Endothelial cell of umbilical vein (primary cell): ENCODE measurements at regions not wholly inside any gene's neighbourhood (a gene's known extent, or its start where the extent isn't known, plus 50 kb on each side); places are given as distances from the start of the nearest gene placed in this dataset.

Experiments used
- CTCF ChIP-seq, 2 donors: IDR thresholded peaks; 1 replicate in 1 of 2; 2 replicates in 1 of 2; pipeline ENCODE4 v1.5.1; 2011; ENCODE audit warnings: low read length in 2 of 2, mild to moderate bottlenecking in 2 of 2, moderate library complexity in 2 of 2, control low read depth in 1 of 2, inconsistent platforms in 1 of 2, low read depth in 1 of 2; ENCODE audit not compliant: insufficient read depth in 1 of 2; ENCODE audit errors: extremely low read depth in 1 of 2
- POLR2AphosphoS5 ChIP-seq: IDR thresholded peaks from 2 replicates; pipeline ENCODE4 v1.6.1; 2012; ENCODE audit warnings: low read depth, mild to moderate bottlenecking, control low read depth, low read length, moderate library complexity; ENCODE audit not compliant: insufficient read depth

- TF ChIP-seq POLR2AphosphoS5, result no peak
- TF ChIP-seq CTCF (IDR thresholded peaks at IDR 0.05; ENCODE audit: extremely low read depth in 1 of 2, insufficient read depth in 1 of 2, low read depth in 1 of 2, low read length in 2 of 2), result no peak
Measured at GRCh38 chr5:40400245-40400644, 279.5 kb upstream of the PTGER4 start.
